RWPE1 (cell line): ENCODE measurements at regions not wholly inside any gene's neighbourhood (a gene's known extent, or its start where the extent isn't known, plus 50 kb on each side); places are given as distances from the start of the nearest gene placed in this dataset.

Experiments
- CTCF ChIA-PET: fragments of 350-600 bp; sonication (Branson Sonifier 250); formaldehyde crosslinking; extraction: SDS; loops from one replicate; lab custom pipeline; 2021; lab: Yijun Ruan, JAX
- POLR2A ChIA-PET: fragments of 400-600 bp; formaldehyde crosslinking; extraction: SDS; loops from one replicate; lab custom pipeline; 2020; ENCODE audit warnings: antibody characterized with exemption; ENCODE audit not compliant: low non-redundant PET; lab: Yijun Ruan, JAX
- DNase-seq: peaks from one replicate; pipeline ENCODE4 v3.0.0; 2012; ENCODE audit warnings: low spot score
- H3K27ac ChIP-seq: fragments of 450-650 bp; 2 replicates; pipeline ENCODE4 v1.5.1; 2017
- CTCF ChIP-seq: fragments of 450-650 bp; conservative IDR thresholded peaks from 2 replicates; pipeline ENCODE4 v1.5.1; 2017; ENCODE audit warnings: low read depth, mild to moderate bottlenecking

GRCh38 chr14:56505361-56505760 is 74.2 kb upstream of the TMEM260 start:
- POLR2A ChIA-PET, result no interaction called here
- TF ChIP-seq CTCF, result no peak
- no peak overlapping the region for H3K27ac ChIP-seq
- no peak for DNase-seq
- CTCF ChIA-PET, result no interaction called here

- H3K27ac ChIP-seq, result no peak overlapping the region
- ChIA-PET POLR2A (no interaction called here), CTCF (interaction anchor here (0.7 kb wide), 1 partner anchor 10 kb away, joined by 5 read pairs; no protein-coding TSS in a partner anchor)
- TF ChIP-seq CTCF, result no peak
- DNase-seq, result no peak
Observed at GRCh38 chr14:56512521-56512920, 67.1 kb upstream of the TMEM260 start.

- no peak for DNase-seq
- ChIA-PET CTCF (no interaction called here), POLR2A (no interaction called here)
- TF ChIP-seq CTCF, result no peak
- H3K27ac ChIP-seq, result no peak overlapping the region
Observed at GRCh38 chr14:56514663-56515371, 64.8 kb upstream of the TMEM260 start.

GRCh38 chr14:56515739-56516138 is 63.9 kb upstream of the TMEM260 start:
- CTCF ChIA-PET, result interaction anchor here (0.6 kb wide), 2 partner anchors 821 to 1778 kb away, joined by 3 to 5 read pairs; no protein-coding TSS in a partner anchor
- no peak for TF ChIP-seq CTCF
- POLR2A ChIA-PET, result no interaction called here
- no peak overlapping the region for H3K27ac ChIP-seq
- DNase-seq, result no peak

- CTCF ChIA-PET, result no interaction called here
- DNase-seq, result no peak
- H3K27ac ChIP-seq, result no peak overlapping the region
- TF ChIP-seq CTCF, result no peak
- POLR2A ChIA-PET, result no interaction called here
Observed at GRCh38 chr14:56522403-56522802, 57.2 kb upstream of the TMEM260 start.

GRCh38 chr14:56524971-56525677 is 54.5 kb upstream of the TMEM260 start:
- CTCF ChIA-PET, result interaction anchor here (1.1 kb wide), 1 partner anchor 31 kb away, joined by 3 read pairs; no protein-coding TSS in a partner anchor
- POLR2A ChIA-PET, result no interaction called here
- no peak for TF ChIP-seq CTCF
- DNase-seq, result no peak
- H3K27ac ChIP-seq, result no peak overlapping the region
